PC-9 (cell line): ENCODE measurements at regions not wholly inside any gene's neighbourhood (a gene's known extent, or its start where the extent isn't known, plus 50 kb on each side); places are given as distances from the start of the nearest gene placed in this dataset.

ENCODE experiments used
- CTCF ChIP-seq: fragments of 200-600 bp; sonication (generic); conservative IDR thresholded peaks from 2 replicates; pipeline ENCODE4 v1.6.1; 2017; ENCODE audit warnings: mixed run types, antibody characterized with exemption, mild to moderate bottlenecking, moderate library complexity
- EZH2 ChIP-seq: fragments of 200-600 bp; sonication (generic); IDR thresholded peaks from 2 replicates; pipeline ENCODE4 v1.8.0; 2017; ENCODE audit warnings: antibody characterized with exemption, low read depth

- TF ChIP-seq CTCF (no peak), EZH2 (no peak)
These were observed 974.5 kb downstream of the LTN1 start for GRCh38 chr21:28018213-28018612.
